ENCODE measurements at regions not wholly inside any gene's neighbourhood (a gene's known extent, or its start where the extent isn't known, plus 50 kb on each side); places are given as distances from the start of the nearest gene placed in this dataset.

DNA sequence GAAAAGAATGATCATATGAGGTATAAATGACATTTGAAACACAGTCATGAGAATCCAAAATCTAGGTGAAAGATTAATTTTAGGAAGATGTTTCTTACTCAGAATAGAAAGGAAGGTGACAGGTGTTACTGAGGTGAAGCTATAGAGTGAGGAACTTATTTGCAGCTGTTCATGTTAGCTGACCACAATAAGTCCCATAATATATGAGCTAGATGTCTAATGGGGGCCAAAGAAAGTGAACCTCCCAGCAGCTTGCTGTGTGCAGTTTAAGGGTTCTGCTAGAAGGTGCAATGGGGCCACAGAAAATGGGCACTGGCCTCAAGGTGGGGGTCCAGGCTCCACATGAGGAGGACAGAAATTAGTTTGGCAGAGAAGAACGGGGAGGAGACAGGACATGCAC, 1374.9 kb upstream of the CRIM1 start:
- no peak for DNase-seq (ENCODE audit: low read depth)

DNA sequence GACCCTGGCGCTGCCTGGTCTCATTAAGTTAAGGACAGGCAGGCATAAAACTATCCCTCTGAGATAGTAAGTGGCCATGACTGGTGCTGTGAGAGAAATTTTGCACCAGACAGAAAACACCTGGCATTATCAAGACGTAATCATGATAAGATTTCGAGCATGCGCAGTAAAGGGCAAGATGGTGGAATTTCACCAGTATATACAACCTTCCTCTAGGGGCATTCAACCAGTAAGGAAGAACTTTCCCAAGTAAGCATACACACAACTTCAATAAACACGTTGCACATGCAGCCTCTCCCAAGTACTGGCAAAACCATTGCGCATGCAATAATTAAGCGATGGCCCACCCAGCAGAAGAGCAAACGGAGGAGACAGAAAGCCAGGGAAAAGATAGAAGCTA, 1376.4 kb upstream of the CRIM1 start:
- DNase-seq (ENCODE audit: low read depth), result no peak

GRCh38 chr2:34961822-34962221, 1362.7 kb upstream of the FAM98A start:
- DNase-seq (ENCODE audit: low read depth), result no peak

- no peak for DNase-seq (ENCODE audit: low read depth)
These were observed 1355.7 kb upstream of the FAM98A start for GRCh38 chr2:34954758-34955157.

DNA sequence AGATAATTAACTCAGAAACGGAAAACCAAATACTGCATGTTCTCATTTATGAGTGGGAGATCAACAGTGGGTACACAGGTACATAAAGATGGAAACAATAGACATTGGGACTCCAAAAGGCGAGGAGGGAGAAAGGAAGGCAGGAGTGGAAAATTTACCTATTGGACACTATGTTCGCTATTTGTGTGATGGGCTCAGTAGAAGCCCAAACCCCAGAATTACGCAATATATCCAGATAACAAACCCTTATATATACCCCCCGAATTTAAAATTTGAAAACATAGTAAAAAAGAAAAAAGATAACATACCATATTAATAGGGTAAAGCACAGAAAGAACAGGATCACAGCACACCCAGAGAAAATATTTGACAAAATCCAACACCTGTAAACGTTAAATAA, 1351.7 kb upstream of the FAM98A start:
- no peak for DNase-seq (ENCODE audit: low read depth)

GRCh38 chr2:34949316-34949715, 1350.2 kb upstream of the FAM98A start:
- no peak for DNase-seq (ENCODE audit: low read depth)

DNA sequence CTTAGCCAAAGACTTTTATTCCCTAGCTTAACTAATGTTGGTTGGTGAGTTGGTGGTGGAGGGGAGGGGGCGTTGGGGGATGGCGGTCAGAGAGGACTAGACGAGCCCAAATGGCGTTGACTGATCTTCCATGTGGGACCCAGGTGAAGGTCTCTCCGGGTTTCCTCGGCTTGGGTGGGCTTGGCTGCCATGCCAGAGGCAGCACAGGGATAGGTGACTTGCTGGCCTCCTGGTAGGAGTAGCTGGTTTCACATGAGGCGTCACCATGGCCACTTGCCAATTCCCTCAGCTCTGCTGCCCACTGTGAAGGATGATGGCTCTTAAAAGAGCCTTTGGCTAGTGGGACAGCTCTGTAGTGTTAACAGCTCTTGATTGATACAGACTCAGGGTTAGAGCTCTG, 1337.0 kb upstream of the FAM98A start:
- no peak for DNase-seq (ENCODE audit: low read depth)

DNA sequence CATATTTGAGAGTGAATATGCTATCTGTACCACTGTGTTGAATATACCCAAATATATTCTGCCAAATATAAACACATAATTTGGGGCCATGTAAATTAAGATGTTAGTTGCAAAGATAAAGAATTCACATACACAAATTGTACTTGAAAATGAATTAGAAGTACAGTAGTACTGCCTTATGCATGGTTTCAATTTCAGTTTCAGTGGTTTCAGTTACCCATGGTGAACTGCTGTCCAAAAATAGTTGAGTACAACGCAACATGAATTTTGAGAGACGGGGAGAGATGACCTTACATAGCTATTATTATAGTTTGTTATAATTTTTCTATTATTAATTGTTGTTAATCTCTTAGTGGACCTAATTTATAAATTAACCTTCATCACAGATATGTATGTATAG, 1313.0 kb upstream of the FAM98A start:
- DNase-seq (ENCODE audit: low read depth), result no peak

DNA sequence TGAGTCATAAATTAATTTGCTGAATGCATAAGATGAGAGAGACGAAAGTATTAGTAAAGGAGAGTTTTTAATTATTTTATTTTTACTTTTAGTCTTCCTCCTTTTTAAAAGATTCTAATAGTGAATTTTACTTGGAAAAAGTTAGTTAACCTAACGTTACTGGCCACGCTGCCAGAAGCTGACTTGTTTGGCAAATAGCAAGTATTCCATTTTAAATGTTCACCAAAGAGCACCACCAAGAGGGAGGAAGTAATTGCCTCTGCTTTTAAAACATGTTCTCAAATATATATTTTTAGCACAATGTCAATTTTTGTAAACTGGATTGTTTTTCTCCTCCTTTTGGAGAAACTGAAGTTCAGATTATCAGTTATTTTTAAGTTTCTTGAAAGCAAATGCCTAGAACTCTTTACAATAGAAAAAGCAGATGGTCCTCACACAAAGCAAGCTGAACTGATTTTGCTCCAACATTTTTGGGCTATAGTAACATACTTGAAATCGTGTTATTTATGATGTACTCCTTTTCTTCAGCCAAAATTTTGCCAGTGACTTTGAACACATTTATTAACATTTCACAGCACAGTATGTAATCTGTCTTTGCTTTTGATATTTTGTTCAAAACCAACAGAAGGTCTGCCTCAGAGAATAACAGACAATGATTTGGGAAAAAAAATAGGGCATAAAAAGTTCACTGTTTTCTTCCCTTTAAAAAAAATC, 1311.0 kb upstream of the FAM98A start:
- no peak for DNase-seq (ENCODE audit: low read depth)

DNA sequence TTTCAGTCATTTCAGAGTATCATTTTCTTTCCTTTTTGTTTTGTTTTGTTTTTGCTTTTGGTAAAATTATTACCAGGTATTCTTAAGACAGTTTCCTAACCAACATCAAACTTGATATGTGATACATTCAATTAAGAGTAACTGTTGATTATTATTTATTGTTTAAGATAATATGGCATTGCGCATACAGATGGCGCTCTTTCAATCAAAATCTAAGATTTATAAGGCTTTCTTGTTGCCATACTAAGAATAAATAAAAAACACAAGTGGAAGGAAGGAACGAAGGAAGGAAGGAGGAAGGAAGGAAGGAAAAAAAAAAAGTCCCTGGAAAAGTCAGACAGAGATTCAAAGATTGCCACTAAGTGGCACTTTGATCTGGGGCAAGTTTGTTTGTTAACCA, 1308.7 kb upstream of the FAM98A start:
- no peak for DNase-seq (ENCODE audit: low read depth)

DNA sequence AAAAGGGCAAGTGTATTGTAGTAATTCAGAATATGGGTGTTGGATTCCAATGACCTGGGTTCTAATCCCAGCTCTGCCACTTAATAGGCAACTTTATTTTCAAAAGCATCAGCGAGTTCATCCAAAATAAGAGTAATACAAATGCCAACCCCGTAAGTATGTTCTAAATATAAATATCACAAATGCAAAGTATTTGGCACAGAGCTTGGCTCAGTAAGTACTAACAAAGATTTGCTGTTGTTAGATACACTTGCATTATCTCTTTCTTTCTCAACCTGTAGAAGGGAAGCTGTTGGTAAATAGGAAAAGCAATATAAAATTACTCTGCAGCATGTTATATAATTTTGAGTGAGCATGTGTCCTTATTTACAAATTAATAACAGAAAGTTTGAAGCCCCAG, 1302.6 kb upstream of the FAM98A start:
- DNase-seq (ENCODE audit: low read depth), result no peak

GRCh38 chr2:34899079-34899478, 1300.0 kb upstream of the FAM98A start:
- DNase-seq (ENCODE audit: low read depth), result no peak

DNA sequence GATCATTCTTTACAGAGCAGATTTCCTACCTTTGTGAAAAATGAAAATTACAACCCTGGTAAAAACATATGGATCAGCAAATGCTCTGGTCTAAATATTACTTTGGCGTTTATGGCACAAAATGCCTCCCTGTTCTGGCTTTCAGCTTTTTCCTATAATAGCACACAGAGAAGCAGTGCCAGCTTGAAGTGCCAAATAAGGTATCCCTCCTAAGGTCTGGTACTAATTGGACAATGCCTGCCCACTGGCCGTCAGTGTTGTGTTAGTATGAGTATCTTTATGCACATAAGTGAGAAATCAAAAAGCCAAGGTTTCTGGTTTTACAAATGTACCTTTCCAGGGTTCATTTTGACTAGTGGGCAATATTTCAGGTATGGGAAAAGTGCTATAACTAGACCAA, 1293.7 kb upstream of the FAM98A start:
- no peak for DNase-seq (ENCODE audit: low read depth)

GRCh38 chr2:34892256-34892655, 1293.2 kb upstream of the FAM98A start:
- no peak for DNase-seq (ENCODE audit: low read depth)

DNA sequence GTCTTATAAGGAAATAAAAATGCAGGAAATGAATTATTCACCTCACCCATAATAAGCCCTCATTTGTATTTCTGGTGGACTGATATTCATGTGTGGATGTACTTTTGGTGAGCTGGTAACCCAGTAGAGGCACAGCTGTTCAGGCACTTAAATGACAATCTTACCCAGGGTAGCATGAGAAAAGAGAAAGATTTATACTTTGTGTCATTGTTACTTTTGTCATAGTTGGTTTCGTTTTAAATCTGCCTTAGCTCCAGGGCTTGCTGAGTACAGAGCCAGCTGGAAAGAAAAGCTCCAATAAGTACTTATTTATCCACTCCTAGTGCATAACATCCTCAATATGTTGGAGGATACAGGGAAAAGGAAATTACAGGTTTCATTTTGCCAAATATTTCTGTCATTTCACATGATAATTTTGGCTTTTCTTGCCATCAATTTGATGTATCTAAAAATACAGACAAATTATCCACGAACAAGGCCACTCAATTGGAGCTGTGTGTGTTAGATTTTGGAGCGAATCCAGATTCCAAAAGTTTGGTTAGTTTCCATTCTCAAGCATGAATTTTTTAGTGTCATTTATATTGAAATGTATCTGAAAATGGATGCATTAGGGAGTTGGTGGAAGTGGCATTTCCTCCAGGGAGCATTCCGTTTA, 1276.1 kb upstream of the FAM98A start:
- no peak for DNase-seq (ENCODE audit: low read depth)

DNA sequence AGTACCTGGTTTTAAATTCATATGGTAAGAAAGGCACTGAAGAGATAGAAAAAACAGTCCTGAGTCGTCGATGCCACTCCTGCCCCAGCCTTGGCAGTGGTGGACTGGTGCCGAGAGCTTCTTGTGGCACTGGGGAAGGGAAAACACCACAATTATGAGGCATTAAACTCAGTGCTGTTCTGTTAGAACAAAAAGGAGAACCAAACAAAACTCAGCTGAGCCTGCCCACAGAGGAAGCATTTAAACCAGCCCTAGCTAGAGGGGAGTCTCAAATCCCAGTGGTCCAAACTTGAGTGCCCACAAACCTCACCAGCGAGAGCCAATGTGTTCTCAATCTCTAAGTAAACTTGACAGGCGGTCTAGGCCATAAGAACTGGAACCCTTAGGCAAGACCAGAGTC, 1254.5 kb upstream of the FAM98A start:
- no peak for DNase-seq (ENCODE audit: low read depth)

DNA sequence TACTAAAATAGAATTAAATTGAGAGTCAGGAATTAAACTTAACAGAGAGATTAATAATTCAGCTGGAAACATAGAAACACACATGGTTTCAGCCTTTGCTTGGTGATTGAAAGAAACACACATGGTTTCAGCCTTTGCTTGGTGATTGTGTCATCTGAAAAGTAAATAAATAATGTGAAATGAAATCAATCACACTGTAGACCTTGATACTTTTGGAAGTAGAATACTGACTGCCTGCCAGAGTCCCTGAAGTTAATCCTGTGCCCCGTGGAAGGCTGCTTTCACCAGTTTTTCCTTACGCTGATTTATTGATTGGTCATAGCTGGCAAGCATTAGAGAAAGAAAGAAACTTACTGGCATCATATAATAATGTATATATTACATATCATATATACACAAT, 1252.7 kb upstream of the FAM98A start:
- no peak for DNase-seq (ENCODE audit: low read depth)

- no peak for DNase-seq (ENCODE audit: low read depth)
These were observed 1250.7 kb upstream of the FAM98A start for GRCh38 chr2:34849827-34850226.

DNA sequence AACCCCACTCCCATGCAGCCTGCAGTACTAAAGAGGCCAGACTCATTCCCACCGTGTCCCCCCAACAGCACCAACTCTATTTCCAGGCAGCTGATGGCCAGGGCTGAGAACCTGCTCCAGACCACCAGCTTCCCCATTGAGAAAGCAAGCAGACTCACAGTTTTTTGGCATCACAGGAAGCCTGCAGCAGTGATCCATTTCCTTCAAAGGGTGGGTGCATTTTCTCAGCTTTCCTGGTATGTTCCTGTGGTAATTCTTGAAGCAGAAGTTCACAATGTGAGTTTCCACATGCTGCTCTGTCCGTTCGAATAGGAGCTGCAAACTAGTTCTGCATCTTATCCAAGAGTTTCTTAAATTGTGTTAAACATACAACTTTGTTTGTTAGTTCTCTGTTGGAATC, 1249.6 kb upstream of the FAM98A start:
- no peak for DNase-seq (ENCODE audit: low read depth)

- no peak for DNase-seq (ENCODE audit: low read depth)
These were observed 1249.0 kb upstream of the FAM98A start for GRCh38 chr2:34848132-34848531.

DNA sequence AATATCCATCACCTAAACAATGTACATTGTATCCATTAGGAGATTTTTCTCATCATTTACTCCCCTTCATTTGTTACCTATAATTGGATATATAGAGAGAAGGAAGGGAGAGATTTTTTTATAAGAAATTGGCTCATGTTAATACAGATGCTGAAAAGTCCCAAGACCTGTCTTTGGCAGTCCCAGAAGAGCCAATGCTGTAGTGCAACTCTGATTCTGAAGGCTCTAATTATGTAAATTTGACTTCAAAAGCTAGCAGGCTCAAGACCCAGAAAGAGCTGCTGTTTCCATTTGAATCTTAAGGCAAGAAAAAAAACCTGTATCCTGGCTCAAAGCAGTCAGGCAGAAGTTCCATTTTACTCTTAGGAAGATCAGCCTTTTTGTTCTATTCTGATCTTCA, 1245.5 kb upstream of the FAM98A start:
- DNase-seq (ENCODE audit: low read depth), result no peak

DNA sequence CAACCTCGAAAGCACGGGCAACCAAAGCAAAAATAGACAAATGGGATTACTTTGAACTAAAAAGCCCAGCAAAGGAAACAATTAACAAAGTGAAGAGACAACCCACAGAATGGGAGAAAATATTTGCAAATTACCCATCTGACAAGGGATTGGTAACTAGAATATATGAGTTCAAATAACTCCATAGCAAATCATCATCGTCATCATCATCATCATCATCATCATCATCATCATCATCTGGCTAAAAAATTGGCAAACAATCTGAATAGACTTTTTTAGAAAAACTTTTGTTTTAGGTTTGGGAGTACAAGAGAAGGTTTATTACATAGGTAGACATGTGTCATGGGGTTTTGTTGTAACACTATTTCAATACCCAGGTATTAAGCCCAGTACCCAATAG, 1239.3 kb upstream of the FAM98A start:
- no peak for DNase-seq (ENCODE audit: low read depth)

DNA sequence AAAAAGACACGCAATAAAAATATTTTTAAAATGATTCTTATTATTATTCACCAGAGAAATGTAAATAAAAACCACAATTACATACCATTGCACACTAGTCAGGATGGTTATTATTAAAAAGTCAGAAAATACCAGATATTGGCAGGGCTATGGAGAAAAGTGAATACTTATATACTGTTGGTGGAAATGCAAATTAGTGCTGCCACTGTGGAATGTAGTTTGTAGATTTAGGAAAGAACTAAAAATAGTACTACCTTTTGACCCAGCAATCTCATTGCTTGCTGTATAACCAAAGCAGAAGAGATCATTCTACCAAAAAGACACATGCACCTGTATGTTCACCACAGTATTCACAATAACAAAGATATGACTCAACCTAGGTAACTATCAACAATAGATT, 1237.3 kb upstream of the FAM98A start:
- DNase-seq (ENCODE audit: low read depth), result no peak

DNA sequence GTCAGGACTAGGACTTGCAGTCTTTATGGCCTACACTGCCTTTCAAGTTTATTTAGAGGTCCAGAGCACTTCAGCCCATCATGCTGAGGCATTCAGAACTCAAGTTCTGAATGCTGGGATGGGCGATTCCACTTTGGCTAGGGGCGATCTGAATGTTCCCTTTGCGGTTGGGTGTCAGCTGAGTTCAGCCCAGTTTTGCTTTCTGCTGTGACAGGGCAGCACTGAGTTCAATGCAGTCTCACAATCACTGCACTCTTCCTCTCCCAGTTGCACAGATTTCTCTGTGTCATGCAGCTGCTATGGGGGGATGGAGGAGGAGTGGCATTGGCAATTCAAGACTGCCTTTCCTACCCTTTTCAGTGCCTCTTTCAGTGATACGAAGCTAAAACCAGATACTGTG, 1232.0 kb upstream of the FAM98A start:
- DNase-seq (ENCODE audit: low read depth), result no peak

Data from RPMI7951 (cell line).